H1 (cell line): ENCODE measurements at regions not wholly inside any gene's neighbourhood (a gene's known extent, or its start where the extent isn't known, plus 50 kb on each side); places are given as distances from the start of the nearest gene placed in this dataset.

Experiments used
- RAD21 ChIP-seq, 2 experiments: IDR thresholded peaks in 1 of 2; conservative IDR thresholded peaks in 1 of 2; 2 replicates each; pipeline ENCODE4 v1.6.1; 2011; ENCODE audit warnings: low read depth in 2 of 2, low read length in 2 of 2, improper control_type of control experiment in 1 of 2, inconsistent platforms in 1 of 2, mild to moderate bottlenecking in 1 of 2, moderate library complexity in 1 of 2
- RBBP5 ChIP-seq: IDR thresholded peaks from 2 replicates; pipeline ENCODE4 v1.7.1; 2012; ENCODE audit warnings: low read depth, mild to moderate bottlenecking, inconsistent platforms, low read length, moderate library complexity, borderline replicate concordance

GRCh38 chr13:61728471-61728870 is 312.8 kb upstream of the PCDH20 start (continued):
- no peak for TF ChIP-seq RBBP5
- no peak for TF ChIP-seq RAD21 (IDR thresholded peaks at IDR 0.05 in 1 of 2, conservative IDR thresholded peaks at IDR 0.05 in 1 of 2; ENCODE audit: low read depth in 2 of 2, low read length in 2 of 2)
